HG02852 (cell line): ENCODE measurements at regions not wholly inside any gene's neighbourhood (a gene's known extent, or its start where the extent isn't known, plus 50 kb on each side); places are given as distances from the start of the nearest gene placed in this dataset.

Source experiments
- ATAC-seq: cut with Tn5 transposase; IDR thresholded peaks from one replicate; pipeline ENCODE4 v1.9.1; 2021; ENCODE audit warnings: mild to moderate bottlenecking, moderate library complexity; ENCODE audit not compliant: unreplicated experiment

DNA sequence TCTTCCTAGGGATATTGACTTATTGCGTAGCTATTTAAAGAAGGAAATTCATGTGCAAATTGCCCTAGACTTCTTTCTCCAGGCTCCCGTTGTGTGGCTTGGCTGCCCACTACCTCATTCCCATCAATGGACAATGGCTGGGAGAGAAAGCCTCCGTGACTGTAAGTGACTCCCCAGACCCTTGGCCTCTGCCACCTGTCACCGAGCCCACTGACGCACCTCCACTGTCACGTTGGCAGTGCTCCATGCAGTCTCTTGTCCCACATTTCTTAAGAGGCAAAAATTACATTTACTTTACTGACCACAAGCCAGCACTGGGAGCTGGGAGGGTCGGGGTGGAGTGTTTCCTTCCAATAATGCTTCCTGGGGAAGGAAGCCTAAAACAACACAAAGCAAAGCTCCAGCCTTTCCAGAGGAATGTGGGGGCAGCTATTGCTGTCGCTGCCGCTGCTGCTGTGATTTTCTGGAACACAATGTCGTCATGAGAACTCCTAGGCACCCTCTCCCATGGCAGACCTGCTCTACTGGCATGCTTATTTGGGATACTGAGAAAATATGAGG lies 89.7 kb upstream of the STEAP1B start:
- no peak for ATAC-seq

DNA sequence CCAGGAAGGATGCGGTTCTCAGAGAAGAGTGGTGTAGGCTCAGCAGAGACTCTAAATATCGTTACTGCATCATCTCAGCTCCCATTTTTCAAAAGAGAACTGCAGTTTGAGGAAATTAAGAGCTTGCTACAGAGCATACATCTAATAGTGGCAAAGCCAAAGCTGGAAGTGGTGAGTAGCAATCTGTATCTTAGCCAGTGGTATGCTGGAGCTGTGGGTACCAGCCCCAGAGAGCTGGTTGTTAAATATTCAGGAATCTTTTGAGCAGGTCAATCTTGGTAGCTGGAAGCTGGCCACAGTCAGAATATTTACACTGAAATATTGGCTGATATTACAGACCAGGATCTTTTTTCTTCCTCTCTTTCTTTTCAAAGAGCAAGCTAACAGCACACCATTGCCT lies 88.4 kb upstream of the STEAP1B start:
- no peak for ATAC-seq

DNA sequence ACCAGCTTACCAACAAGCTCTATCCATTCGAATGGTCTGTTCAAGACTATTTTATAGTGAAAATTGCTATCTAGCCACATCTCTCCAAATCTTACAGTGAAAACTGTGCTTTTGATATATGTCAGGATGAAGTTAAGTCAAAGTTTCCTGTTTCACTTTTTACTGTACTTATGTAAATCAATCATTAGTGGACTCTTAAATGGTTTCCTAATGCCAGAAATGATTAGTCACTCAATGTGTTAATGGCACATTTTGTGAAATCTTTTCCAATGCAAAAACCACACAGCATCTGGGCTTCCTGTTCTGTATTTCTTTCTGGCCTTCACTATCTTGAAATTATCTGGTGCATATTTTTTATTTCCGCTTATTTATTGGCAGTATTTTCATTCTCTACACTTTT lies 87.3 kb upstream of the STEAP1B start:
- no peak for ATAC-seq

DNA sequence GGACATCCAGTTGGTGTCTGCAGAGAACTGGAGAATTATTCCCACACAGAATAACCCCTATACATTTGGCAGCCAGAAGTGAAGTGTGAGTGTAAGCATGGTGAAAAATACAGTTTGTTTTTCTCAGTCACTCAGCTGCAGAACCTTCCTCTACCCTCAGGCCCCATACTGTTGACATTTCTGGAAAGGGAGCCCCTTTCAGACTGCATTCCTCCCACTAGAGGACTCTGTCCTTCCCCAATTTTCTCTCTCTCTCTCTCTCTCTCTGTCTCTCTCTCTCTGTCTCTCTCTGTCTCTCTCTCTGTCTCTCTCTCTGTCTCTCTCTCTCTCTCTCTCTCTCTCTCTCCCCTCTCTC lies 86.8 kb upstream of the STEAP1B start:
- no peak for ATAC-seq

DNA sequence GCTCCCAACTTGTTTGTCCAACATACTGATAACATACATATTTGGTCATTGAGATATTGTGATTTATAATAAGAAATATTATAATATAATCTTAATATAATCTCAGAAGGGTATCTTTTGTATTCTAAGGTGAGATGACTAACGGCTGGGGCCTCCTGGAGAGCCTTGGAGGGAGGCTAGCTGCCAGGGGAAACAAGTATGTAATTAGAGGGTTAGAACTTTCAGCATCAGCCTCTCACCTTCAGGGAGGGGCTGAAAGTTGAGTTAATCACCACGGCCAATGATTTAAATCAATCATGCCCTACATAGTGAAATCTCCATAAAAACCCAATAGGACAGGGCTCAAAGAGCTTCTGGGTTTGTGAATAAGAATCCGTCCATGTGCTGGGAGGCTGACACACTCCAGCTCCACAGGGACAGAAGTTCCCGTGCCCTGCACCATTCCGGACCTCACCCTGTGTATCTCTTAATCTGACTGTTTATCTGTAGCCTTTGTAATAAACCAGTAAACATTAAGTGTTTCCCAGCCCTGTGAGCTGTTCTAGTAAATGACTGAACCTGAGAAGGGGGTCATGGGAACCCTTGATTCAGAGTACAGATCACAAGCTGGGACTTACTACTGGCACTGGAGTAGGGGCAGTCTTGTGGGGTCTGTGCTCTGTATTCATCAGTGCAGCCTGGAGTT lies 86.3 kb upstream of the STEAP1B start:
- no peak for ATAC-seq

DNA sequence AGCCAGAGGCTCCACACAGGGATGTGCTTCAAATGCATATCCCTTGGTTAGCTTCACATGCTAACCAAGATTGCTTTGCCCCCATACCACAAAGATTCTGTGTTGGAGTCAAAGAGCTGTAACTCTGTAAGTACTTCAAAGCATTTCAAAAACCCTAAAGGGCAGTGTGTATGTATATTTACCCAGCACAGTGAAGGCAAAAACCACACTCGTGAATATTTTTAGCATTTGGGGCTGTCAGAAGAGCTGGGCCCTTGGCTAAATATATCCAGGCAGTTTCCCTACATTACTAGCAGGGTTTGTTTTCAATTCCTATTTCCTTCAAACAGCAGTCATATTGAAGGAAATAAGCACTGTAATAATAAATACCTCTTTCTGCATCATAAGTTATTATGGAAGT lies 84.2 kb upstream of the STEAP1B start:
- ATAC-seq: peak; percentile 82

DNA sequence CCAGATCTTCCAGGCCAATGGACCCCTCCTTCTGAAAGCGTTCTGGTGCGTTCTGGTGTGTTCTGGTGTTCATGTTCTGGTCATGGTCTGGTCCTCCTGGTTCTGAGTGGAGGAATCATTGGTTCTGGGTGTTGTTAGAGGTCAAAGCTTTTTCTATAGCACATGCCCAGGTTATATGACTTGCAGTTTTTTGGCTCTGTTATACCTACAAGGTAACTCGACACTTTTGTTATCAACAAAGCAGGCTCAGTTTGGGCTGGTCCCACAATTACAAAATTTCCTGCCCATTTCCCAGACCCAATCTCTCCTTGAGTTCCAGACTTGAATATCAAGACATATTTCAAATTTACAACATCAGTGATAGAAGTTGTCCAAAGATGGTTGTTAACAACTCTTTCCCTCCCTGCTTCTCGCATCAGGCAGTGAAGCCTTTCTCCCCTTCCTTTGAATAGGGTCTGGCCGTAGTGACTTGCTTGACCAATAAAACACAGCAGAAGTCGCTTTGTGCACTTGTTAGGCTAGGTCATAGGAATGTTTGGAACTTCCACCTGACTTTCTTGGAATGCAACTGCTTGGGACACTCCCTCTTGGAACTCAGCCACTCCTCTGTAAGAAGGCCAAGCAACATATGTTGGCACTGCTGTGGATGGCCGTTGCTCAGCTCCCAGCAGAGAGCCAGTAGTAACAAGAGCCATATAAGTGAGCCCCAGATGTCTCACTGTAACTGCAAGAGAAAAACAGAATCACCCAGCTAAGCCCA lies 83.1 kb upstream of the STEAP1B start:
- no peak for ATAC-seq

DNA sequence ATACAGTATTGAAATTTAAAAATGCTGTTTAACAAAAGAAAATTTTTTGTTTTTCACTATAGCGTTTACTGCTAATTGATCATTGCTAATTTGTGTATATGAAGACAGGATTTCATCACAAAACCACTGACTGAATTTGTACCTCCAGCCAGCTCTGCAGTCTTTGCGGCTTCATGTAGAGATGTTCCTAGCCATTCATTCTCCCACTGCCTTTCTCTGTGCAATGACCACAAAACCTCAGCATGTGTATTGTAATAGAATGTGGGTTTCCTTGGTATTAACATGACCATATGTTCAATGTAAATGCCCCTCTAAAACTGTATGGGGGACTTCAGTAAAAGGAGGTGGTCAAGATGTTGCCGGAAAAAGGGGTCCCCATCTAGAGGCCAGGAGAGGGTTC lies 81.1 kb upstream of the STEAP1B start:
- no peak for ATAC-seq

DNA sequence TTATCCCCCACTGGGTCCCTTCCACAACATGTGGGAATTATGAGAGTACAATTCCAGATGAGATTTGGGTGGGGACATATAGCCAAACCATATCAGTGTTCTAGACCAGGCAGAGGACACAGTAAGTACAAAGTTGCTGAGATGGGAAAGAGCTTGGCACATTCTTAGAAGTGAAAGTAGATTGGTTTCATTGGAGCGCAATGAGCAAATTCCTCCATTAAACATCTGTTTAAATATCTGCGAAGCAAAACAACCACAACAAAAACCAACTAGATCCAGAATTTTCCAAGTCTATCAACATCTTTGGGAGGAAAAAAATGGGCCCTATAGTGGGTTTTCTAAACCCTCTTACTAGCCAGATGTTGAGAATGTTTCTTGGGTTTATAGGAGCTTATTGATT lies 80.0 kb upstream of the STEAP1B start:
- ATAC-seq: no peak

DNA sequence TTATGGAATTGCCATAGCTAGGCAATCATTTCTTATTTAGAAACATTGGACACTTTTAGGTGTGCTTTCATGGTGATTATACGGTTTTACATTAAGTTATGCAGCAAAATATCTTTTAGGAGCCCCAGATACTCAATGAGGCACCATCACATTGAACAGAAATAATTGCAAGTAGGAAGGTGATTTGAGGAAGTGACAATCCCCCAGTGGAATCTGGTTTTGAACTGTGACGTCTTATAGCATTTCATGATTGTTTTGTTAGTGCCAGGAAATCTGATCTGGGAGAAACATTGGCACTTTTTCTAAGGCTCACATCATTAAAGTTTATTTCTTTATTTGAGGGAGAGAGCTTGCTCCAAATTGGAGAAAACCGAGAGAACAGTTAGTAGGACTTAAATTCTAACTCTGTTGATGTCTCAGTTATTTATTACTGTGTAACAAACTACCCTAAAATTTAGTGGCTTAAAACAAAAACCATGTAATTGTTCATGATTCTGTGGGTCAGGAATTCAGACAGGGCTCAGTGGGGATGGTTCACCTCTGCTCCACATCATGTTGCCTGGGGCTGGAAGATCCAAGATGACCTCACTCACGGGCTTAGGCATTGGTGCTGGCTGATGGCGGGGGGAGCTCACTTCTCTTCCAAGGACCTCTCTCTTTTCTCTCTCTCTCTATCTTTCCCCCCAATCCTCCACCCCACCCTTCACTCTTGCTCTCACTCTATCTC lies 78.2 kb upstream of the STEAP1B start:
- ATAC-seq: no peak

DNA sequence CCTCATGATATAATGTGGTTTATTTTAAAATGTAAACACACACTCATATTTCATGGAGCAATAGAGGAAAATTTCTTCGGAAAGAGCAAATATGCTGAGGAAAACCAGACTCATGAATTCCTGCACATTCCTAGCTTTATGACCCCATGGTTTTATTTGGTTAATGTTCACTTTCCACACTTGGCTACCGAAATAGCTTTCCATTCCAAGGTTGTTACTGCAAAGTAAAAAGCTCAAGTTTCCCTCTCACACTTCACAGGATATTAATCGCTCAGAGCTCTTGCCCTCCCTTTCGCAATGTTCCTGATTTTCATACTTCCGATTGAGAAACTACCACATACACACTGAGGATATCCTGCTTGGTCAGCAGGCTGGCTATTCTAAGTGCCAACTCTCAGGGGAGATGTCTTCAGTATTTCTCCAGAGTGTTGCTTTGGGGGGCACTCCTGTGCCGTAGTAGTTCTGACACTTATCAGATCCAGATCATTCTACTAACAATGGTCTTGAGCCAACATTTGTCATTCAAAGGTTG lies 77.5 kb upstream of the STEAP1B start:
- ATAC-seq: no peak

DNA sequence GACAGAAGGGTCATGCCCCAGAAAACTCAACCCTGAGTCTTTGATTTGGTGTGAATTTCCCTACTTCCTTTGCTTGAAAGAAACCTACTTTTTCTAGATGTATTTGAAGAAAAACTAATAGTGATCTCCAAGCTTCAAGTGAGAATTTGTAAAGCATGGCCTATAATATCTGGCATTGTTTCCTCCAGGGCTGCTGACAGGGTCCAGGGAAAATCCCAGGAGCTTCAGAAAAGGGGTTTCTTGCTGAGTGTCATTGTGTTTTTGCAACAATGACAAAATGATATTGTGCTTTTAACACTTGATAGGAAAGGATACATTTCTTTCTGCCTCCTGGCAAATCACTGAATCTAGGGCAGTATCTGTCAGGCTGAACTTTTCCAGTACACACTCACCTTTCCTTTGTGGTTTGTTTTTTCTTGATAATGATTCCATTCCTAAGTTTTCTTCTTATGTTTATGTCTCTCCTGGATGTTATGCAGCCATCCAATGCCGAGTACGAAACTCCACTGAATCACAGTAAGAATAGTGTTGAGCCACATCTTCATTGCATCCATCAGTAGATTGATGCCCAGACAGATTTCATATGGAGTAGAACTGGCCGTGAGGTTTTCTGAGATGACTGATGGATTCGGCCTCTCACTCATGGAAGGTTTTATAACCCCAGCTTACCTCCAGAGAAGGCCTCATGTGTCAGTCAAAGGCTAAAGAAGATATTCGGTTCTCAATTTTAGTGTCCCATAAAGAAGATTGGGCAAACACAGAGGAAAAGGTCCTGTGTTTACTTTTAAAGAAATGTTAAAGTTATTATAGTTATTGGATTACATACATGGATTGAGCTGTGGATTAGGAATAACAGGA lies 76.9 kb upstream of the STEAP1B start:
- ATAC-seq: no peak

DNA sequence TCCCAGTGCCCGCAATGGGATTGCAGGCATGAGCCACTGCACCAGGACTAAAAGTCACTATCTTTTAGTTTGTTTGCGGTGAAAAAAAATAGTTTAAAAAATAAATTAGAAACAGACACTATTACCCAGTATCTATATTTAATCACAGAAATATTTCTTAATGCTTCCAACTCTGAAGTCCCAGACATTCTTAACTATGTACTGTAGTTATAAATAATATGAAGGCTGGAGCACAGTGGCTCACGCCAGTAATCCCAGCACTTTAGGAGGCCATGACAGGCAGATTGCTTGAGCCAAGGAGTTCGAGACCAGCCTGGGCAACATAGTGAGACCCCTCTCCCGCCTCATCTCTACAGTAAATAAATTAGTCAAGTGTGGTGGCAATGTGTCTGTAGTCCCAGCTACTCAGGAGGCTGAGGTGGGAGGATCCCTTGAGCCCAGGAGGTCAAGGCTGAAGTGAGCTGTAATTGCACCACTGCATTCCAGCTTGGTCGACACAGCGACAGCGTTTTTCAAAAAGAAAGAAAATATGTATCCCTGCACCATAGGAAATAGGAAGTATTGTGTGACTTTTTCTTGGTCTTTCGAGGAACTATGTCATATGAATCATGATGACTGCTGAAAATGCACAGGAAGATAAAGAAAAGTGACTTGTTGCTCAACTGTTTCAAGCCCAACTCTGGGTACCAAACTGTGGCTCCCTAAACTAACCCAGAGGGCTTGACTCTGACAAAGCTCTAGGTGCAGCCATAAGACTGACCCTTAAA lies 74.9 kb upstream of the STEAP1B start:
- ATAC-seq: no peak

DNA sequence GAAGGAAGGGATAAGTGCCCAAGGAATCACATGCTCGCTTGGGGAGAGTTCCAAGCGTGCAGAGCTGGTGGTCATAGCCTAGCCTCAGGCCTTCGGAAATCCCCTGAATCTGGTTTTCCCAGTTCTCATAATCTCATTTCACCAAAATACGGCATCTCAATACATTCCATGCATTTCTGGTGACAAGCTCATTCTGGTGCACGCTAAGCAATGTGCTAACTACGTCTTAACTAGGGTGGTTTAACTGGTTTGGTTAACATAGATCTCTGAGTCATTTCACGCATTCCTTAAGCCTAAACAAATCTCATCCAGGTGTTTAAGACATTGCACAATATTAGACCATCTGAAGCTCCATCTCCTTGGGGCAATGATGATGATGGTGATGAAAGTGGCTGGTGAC lies 72.9 kb upstream of the STEAP1B start:
- no peak for ATAC-seq

DNA sequence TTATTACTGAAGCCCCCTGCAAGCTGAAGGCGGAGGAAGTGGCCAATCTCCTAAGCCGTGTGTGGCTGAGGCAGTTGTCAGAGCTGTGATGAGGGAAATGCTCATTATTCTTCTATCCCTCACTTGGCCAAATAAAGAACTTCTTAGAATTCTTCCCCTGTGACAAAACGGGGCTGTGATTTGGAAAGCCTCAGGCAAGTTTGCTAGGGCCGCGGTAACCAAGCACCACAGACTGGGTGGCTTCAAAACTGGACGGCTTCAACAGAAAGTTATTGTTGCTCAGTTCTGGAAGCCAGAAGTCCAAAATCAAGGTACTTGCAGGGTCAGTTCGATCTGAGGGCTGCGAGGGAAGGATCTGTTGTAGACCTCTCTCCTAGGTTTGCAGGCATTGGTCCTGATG lies 72.3 kb upstream of the STEAP1B start:
- ATAC-seq: no peak

DNA sequence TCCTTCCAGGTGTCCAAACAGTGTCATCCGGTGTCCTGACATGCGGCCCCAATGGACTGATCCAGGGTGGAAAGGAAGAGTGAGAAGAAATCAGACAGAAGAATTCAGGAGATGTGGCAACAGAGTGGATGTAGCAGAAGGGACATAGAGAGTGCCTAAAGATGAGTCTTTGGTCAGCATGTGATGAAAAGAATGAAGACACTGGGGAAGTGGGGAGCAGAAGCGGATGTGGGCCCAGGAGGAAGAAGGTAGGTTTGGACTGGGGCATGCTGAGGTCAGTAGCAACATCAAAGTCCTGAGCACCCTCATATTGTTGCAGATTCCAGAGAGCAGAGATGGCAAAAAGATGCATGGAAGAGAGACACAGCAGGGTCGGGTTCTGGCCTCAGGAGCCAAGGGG lies 71.8 kb upstream of the STEAP1B start:
- no peak for ATAC-seq

DNA sequence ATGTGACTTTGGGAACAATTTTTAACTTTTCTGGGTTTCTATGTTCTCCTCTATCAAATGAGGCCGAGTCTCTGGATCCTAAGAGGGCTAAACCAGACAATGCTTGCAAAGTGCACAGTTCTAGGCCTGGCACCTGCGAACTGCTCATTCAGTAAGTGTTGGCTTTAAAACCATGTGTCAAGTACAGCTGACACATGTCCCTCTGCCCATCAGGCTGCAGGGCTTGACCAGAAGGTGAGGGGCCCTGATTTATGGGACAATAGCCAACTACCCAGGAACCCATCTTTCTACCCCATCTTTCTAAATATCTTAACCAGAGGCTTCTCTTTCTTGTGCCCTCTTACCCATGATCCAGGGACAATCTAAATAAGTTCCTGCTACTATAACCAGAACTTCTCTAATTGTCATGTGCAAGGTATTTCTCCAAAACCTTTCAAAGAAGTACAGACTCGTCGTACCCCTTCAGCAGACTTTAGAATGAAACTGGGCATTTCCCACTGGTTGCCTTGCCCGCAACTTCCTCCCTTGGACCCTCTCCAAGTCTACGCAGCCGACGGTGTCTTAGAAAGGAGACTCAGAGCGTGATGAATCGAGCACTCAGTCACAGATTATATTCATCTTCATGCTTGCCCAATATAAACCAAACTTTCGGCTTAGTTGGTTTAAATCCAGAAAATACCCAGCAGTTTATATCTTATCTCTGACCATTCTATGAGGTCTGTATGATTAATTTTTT lies 69.8 kb upstream of the STEAP1B start:
- ATAC-seq: no peak

DNA sequence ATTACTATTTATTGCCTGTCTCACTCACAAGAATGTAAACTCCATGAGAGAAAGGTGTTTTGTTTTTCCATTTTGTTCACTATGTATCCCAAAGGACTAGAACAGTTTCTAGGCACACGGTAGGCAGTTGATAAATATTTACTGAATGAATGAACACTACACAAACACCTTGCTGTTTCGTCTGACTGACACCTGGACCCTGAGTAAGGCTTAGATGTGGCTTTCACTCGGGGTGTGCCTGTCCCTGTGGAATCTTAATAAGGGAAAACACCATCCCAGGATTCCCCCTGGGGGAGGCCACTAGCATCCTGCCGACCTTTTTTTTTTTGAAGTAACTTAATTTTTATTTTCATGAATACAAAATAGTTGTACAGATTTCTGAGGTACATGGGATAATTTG lies 66.6 kb upstream of the STEAP1B start:
- no peak for ATAC-seq

DNA sequence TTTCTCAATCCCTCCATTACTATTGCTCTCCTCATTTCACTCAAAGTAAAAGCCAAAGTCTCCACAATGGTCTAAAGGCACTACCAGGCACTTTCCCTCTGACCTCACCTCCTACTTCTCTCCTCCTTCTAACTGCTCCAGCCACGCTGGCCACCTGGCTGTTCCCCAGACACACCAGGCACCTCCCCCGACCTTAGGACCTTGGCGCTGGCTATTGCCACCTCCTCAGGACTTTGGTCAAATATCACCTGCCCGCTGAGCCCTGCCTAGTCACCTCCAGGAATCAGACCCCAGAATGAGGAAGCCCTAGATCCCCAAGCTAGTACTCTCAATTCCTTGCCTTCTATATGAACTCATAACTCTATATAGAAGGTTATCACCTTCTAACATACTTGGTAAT lies 66.2 kb upstream of the STEAP1B start:
- ATAC-seq: no peak
